ENCODE measurements at regions not wholly inside any gene's neighbourhood (a gene's known extent, or its start where the extent isn't known, plus 50 kb on each side); places are given as distances from the start of the nearest gene placed in this dataset.
"Not testable (repeated sequence)": the region's sequence is repeated elsewhere in the genome, so short reads cannot be mapped to it uniquely, and the experiment has no call there.

DNA sequence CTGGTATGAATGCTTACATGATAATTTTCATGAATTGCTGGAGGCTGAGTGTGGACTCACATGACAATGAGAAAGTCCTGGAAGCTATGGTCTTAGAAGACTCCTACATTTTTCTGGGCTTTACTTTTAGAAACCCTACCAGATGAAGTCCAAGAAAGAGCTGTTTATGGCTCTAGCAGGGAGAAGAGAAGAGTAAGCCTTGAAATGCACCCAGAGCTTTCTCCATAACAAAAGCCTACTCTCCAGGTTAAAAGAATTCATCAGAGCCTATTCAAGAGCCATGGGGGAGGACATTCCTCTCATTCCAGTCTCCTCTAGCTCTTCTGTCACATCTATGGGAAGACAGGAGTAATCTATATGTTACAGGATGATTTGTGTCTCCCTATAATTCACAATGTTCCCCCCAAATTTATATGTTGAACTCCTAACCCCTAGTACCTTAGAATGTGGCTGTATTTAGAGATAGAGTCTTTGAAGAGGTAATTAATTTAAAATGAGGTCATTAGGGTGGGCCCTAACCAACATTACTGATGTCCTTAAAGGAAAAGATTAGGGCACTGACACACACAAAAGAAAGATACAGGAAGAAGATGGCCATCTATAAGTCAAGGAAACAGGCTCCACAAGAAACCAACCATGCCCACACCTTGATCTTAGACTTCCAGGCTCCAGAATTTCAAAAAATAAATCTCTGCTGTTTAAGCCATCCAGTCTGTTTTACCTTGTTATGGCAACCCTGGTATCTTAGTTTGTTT is 193.8 kb upstream of the PTER start:
- H3K36me3 Mint-ChIP-seq, result no peaks in the 10 kb centered on the region
- peaks cover 0 to 14% (median 9%) of the 10 kb centered on the region in 7 donors for H3K9me3 Mint-ChIP-seq

DNA sequence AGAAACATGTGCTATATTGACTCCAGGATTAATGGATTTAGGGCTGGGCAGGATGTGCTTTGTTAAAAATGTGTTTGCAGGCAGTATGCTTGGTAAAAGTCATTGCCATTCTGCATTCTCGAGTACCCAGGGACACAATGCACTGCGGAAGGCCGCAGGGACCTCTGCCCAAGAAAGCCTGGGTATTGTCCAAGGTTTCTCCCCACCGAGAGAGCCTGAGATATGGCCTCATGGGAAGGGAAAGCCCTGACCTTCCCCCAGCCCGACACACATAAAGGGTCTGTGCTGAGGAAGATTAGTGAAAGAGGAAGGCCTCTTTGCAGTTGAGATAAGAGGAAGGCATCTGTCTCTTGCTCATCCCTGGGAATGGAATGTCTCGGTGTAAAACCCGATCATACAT is 186.7 kb upstream of the PTER start:
- H3K27ac ChIP-seq (ENCODE audit: low read depth in 1 of 2, low read length in 2 of 2); H3K9me3 ChIP-seq (replicated peaks in 1 of 2; ENCODE audit: control insufficient read depth in 1 of 2, insufficient read depth in 1 of 2, low read length in 2 of 2); H3K9ac ChIP-seq (ENCODE audit: insufficient read depth, low read length, poor library complexity, severe bottlenecking); intact Hi-C loops (cut with micrococcal nuclease); DNase-seq; H4K20me1 ChIP-seq (ENCODE audit: insufficient read depth, low read length); H3K4me3 Mint-ChIP-seq; H3K79me2 ChIP-seq (ENCODE audit: insufficient read depth, low read length); H3K27ac Mint-ChIP-seq; H3K4me1 ChIP-seq (ENCODE audit: control insufficient read depth in 1 of 2, insufficient read depth in 2 of 2, low read length in 2 of 2); H3K36me3 ChIP-seq (replicated peaks in 1 of 2; ENCODE audit: control insufficient read depth in 1 of 2, insufficient read depth in 2 of 2, low read length in 2 of 2); H3K4me3 ChIP-seq (replicated peaks in 1 of 3; ENCODE audit: low read depth in 2 of 3, low read length in 3 of 3); H3K4me2 ChIP-seq (replicated peaks; ENCODE audit: extremely low read depth, low read length, poor library complexity, severe bottlenecking); H2AFZ ChIP-seq (ENCODE audit: insufficient read depth, low read depth, low read length, poor library complexity, severe bottlenecking); H3K36me3 Mint-ChIP-seq; H3K4me1 Mint-ChIP-seq; H3K27me3 Mint-ChIP-seq (ENCODE audit: low read depth in 3 of 3); H3K27me3 ChIP-seq (ENCODE audit: control insufficient read depth in 2 of 2, insufficient read depth in 2 of 2, low read length in 2 of 2): not testable (repeated sequence)
- WGBS (ENCODE audit: insufficient coverage), result 72% methylated on average over 3 of the region's 7 CpGs
- H3K9me3 Mint-ChIP-seq, result peaks cover 2 to 20% (median 7%) of the 10 kb centered on the region in 7 donors

More for the DNA sequence above, 193.8 kb upstream of the PTER start:
- intact Hi-C loops (cut with micrococcal nuclease), result no loop called here
- DNase-seq, result no peak
- H3K36me3 ChIP-seq (replicated peaks in 1 of 2; ENCODE audit: control insufficient read depth in 1 of 2, insufficient read depth in 2 of 2, low read length in 2 of 2), result no peaks in the 10 kb centered on the region
- H3K79me2 ChIP-seq (ENCODE audit: insufficient read depth, low read length), result no peaks in the 10 kb centered on the region
- TF ChIP-seq, protein P1, sequence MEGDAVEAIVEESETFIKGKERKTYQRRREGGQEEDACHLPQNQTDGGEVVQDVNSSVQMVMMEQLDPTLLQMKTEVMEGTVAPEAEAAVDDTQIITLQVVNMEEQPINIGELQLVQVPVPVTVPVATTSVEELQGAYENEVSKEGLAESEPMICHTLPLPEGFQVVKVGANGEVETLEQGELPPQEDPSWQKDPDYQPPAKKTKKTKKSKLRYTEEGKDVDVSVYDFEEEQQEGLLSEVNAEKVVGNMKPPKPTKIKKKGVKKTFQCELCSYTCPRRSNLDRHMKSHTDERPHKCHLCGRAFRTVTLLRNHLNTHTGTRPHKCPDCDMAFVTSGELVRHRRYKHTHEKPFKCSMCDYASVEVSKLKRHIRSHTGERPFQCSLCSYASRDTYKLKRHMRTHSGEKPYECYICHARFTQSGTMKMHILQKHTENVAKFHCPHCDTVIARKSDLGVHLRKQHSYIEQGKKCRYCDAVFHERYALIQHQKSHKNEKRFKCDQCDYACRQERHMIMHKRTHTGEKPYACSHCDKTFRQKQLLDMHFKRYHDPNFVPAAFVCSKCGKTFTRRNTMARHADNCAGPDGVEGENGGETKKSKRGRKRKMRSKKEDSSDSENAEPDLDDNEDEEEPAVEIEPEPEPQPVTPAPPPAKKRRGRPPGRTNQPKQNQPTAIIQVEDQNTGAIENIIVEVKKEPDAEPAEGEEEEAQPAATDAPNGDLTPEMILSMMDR (IDR thresholded peaks at IDR 0.05), result no peak
- no peak overlapping the region for H3K4me2 ChIP-seq (replicated peaks; ENCODE audit: extremely low read depth, low read length, poor library complexity, severe bottlenecking)
- no peaks in the 10 kb centered on the region for H3K4me1 ChIP-seq (ENCODE audit: control insufficient read depth in 1 of 2, insufficient read depth in 2 of 2, low read length in 2 of 2)
- Mint-ChIP-seq H3K4me3 (no peak overlapping the region), H3K27ac (no peak overlapping the region), H3K4me1 (no peaks in the 10 kb centered on the region), H3K27me3 (ENCODE audit: low read depth in 3 of 3) (peaks cover 0 to 3% (median 0%) of the 10 kb centered on the region in 3 donors)
- H3K27ac ChIP-seq (ENCODE audit: low read depth in 1 of 2, low read length in 2 of 2), result no peak overlapping the region
- H3K4me3 ChIP-seq (replicated peaks in 1 of 3; ENCODE audit: low read depth in 2 of 3, low read length in 3 of 3), result no peak overlapping the region
- no peak overlapping the region for H2AFZ ChIP-seq (ENCODE audit: insufficient read depth, low read depth, low read length, poor library complexity, severe bottlenecking)
- no peaks in the 10 kb centered on the region for H4K20me1 ChIP-seq (ENCODE audit: insufficient read depth, low read length)
- peaks cover 8 to 12% of the 10 kb centered on the region in 2 donors for H3K9me3 ChIP-seq (replicated peaks in 1 of 2; ENCODE audit: control insufficient read depth in 1 of 2, insufficient read depth in 1 of 2, low read length in 2 of 2)
- no peaks in the 10 kb centered on the region for H3K27me3 ChIP-seq (ENCODE audit: control insufficient read depth in 2 of 2, insufficient read depth in 2 of 2, low read length in 2 of 2)
- H3K9ac ChIP-seq (ENCODE audit: insufficient read depth, low read length, poor library complexity, severe bottlenecking), result no peak overlapping the region

Data from CD14-positive monocyte (primary cell).